B cell (primary cell): ENCODE measurements at regions not wholly inside any gene's neighbourhood (a gene's known extent, or its start where the extent isn't known, plus 50 kb on each side); places are given as distances from the start of the nearest gene placed in this dataset.
"Not testable (repeated sequence)": the region's sequence is repeated elsewhere in the genome, so short reads cannot be mapped to it uniquely, and the experiment has no call there.

Source experiments
- ATAC-seq: fragments of 200-7000 bp; cut with Tn5 transposase; one replicate; pipeline ENCODE4 v1.10.0; 2021; ENCODE audit warnings: low read depth, mild to moderate bottlenecking, moderate number of reproducible peaks, moderate library complexity
- CTCF ChIA-PET: fragments of 350-600 bp; sonication (Branson Sonifier 250); formaldehyde crosslinking; loops from one replicate; lab custom pipeline; 2021; ENCODE audit warnings: antibody characterized with exemption, inconsistent platforms; lab: Charles Lee
- POLR2A ChIA-PET: fragments of 350-600 bp; sonication (Branson Sonifier 250); formaldehyde crosslinking; loops from one replicate; lab custom pipeline; 2021; ENCODE audit warnings: antibody characterized with exemption; lab: Charles Lee
- DNase-seq: peaks from one replicate; pipeline ENCODE4 v3.0.0; 2013
- H2AFZ ChIP-seq: 2 replicates; pipeline ENCODE4 v1.6.1; 2012; ENCODE audit warnings: mild to moderate bottlenecking, low read depth, low read length; ENCODE audit not compliant: insufficient read depth, poor library complexity, severe bottlenecking
- H3K27ac ChIP-seq, 2 donors: 1 replicate in 1 of 2; 2 replicates in 1 of 2; pipeline ENCODE4 v1.5.1; 2012 to 2013; ENCODE audit warnings: low read length in 2 of 2, mild to moderate bottlenecking in 2 of 2, moderate library complexity in 1 of 2
- H3K27me3 ChIP-seq, 4 experiments: fragments of 200-600 bp in 1 of 4; sonication (generic) in 1 of 4; replicated peaks in 1 of 4; 1 replicate in 2 of 4; 2 replicates in 2 of 4; pipeline versions ENCODE4 v1.6.1 to v1.7.0; 2013 to 2016; ENCODE audit warnings: low read length in 3 of 4, mild to moderate bottlenecking in 2 of 4, mixed read lengths in 1 of 4, moderate library complexity in 1 of 4; ENCODE audit not compliant: insufficient read depth in 4 of 4, control insufficient read depth in 3 of 4; ENCODE audit errors: control extremely low read depth in 1 of 4
- H3K36me3 ChIP-seq, 2 experiments: replicated peaks in 1 of 2; 1 replicate in 1 of 2; 2 replicates in 1 of 2; pipeline versions ENCODE4 v1.6.1 to v1.7.1; 2013; ENCODE audit warnings: low read length in 1 of 2; ENCODE audit not compliant: insufficient read depth in 2 of 2, control insufficient read depth in 1 of 2; ENCODE audit errors: control extremely low read depth in 1 of 2, extremely low read depth in 1 of 2
- H3K4me1 ChIP-seq, 2 donors: fragments of 200-600 bp in 1 of 2; sonication (generic) in 1 of 2; 1 replicate in 1 of 2; 2 replicates in 1 of 2; pipeline versions ENCODE4 v1.5.1 to v1.6.1; 2013 to 2017; ENCODE audit warnings: low read length in 2 of 2; ENCODE audit not compliant: control insufficient read depth in 2 of 2, insufficient read depth in 2 of 2
- H3K4me2 ChIP-seq: replicated peaks from 2 replicates; pipeline ENCODE3; 2012; ENCODE audit warnings: mild to moderate bottlenecking, low read depth, low read length; ENCODE audit not compliant: poor library complexity, severe bottlenecking
- H3K4me3 ChIP-seq, 5 experiments: fragments of 200-600 bp in 1 of 5; sonication (generic) in 1 of 5; 1 replicate in 3 of 5; 2 replicates in 2 of 5; pipeline versions ENCODE4 v1.5.1 to v1.7.0; 2011 to 2016; ENCODE audit warnings: low read length in 4 of 5, mild to moderate bottlenecking in 4 of 5, low read depth in 2 of 5, control low read depth in 1 of 5, moderate library complexity in 1 of 5; ENCODE audit not compliant: insufficient read depth in 1 of 5; ENCODE audit errors: control extremely low read depth in 1 of 5, extremely low read depth in 1 of 5
- H3K79me2 ChIP-seq: fragments of 200-600 bp; sonication (generic); one replicate; pipeline ENCODE4 v1.6.0; 2016; ENCODE audit warnings: low read length; ENCODE audit not compliant: control insufficient read depth, insufficient read depth
- H3K9ac ChIP-seq: fragments of 200-600 bp; sonication (generic); 2 replicates; pipeline ENCODE4 v1.6.1; 2017; ENCODE audit warnings: mild to moderate bottlenecking, low read length, moderate library complexity
- H3K9me3 ChIP-seq, 3 donors: one replicate each; pipeline versions ENCODE4 v1.6.1 to v1.7.1; 2013; ENCODE audit warnings: low read length in 2 of 3; ENCODE audit not compliant: control insufficient read depth in 2 of 3, insufficient read depth in 1 of 3; ENCODE audit errors: control extremely low read depth in 1 of 3
- H4K20me1 ChIP-seq: 2 replicates; pipeline ENCODE4 v1.6.0; 2012; ENCODE audit warnings: mild to moderate bottlenecking, low read length; ENCODE audit not compliant: insufficient read depth, control insufficient read depth, poor library complexity, severe bottlenecking
- H3K27ac Mint-ChIP-seq: one replicate; pipeline ENCODE4 v1.8.0; 2021; ENCODE audit warnings: mixed read lengths
- H3K27me3 Mint-ChIP-seq: one replicate; pipeline ENCODE4 v1.8.0; 2021; ENCODE audit warnings: mixed read lengths
- H3K4me1 Mint-ChIP-seq: one replicate; pipeline ENCODE4 v1.8.0; 2021; ENCODE audit warnings: mixed read lengths
- H3K4me3 Mint-ChIP-seq: one replicate; pipeline ENCODE4 v1.8.0; 2021; ENCODE audit warnings: mixed read lengths
- H3K9me3 Mint-ChIP-seq: one replicate; pipeline ENCODE4 v1.8.0; 2022; ENCODE audit warnings: mixed read lengths; ENCODE audit not compliant: insufficient read depth
- CTCF ChIP-seq: fragments of 200-600 bp; IDR thresholded peaks from one replicate; pipeline ENCODE4 v1.8.0; 2022; ENCODE audit warnings: antibody characterized with exemption, mild to moderate bottlenecking
- EZH2 ChIP-seq: IDR thresholded peaks from 2 replicates; pipeline ENCODE4 v1.6.1; 2012; ENCODE audit warnings: borderline replicate concordance, low read depth, mild to moderate bottlenecking, moderate library complexity, low read length; ENCODE audit not compliant: insufficient read depth, poor library complexity, severe bottlenecking
- WGBS: methylation state at CpG from one replicate; pipeline ENCODE4 v1.1.5; 2013; ENCODE audit warnings: missing lambda C conversion rate; ENCODE audit not compliant: insufficient coverage; 5-methylcytosine and 5-hydroxymethylcytosine counted together
- intact Hi-C: fragments of 100-400 bp; cut with micrococcal nuclease; formaldehyde crosslinking; loops from one replicate; pipeline ENCODE4 v1.10.0; 2022

GRCh38 chr5:126126574-126126973, 296.6 kb upstream of the GRAMD2B start:
- no peaks in the 10 kb centered on the region for H3K79me2 ChIP-seq
- Mint-ChIP-seq H3K27ac (no peak overlapping the region), H3K9me3 (no peaks in the 10 kb centered on the region), H3K27me3 (peaks cover 14% of the 10 kb centered on the region), H3K4me1 (no peaks in the 10 kb centered on the region), H3K4me3 (no peak overlapping the region)
- H3K36me3 ChIP-seq: no peaks in the 10 kb centered on the region
- no peak overlapping the region for H3K4me3 ChIP-seq
- ChIA-PET POLR2A (no interaction called here), CTCF (no interaction called here)
- no peak overlapping the region for H3K9ac ChIP-seq
- no peaks in the 10 kb centered on the region for H3K27me3 ChIP-seq
- peaks cover 0 to 4% (median 0%) of the 10 kb centered on the region in 3 donors for H3K9me3 ChIP-seq
- H3K27ac ChIP-seq: no peak overlapping the region
- no peaks in the 10 kb centered on the region for H3K4me1 ChIP-seq
- TF ChIP-seq CTCF (no peak), EZH2 (no peak)
- no peak overlapping the region for H2AFZ ChIP-seq
- H3K4me2 ChIP-seq: no peak overlapping the region
- no peaks in the 10 kb centered on the region for H4K20me1 ChIP-seq
- WGBS: 100% methylated on average over 1 of the region's 4 CpGs
- no peak for ATAC-seq
- DNase-seq: no peak
- intact Hi-C loops: no loop called here

- H3K9me3 ChIP-seq, H3K79me2 ChIP-seq, H2AFZ ChIP-seq, ATAC-seq, H3K4me1 Mint-ChIP-seq, H3K27ac ChIP-seq, H3K9ac ChIP-seq, intact Hi-C loops, H3K9me3 Mint-ChIP-seq, H3K27me3 ChIP-seq, POLR2A ChIA-PET, H3K27ac Mint-ChIP-seq, H3K4me3 ChIP-seq, H4K20me1 ChIP-seq, CTCF ChIA-PET, H3K4me1 ChIP-seq, H3K4me2 ChIP-seq, DNase-seq, H3K36me3 ChIP-seq, H3K4me3 Mint-ChIP-seq: not testable (repeated sequence)
- H3K27me3 Mint-ChIP-seq: peaks cover 14% of the 10 kb centered on the region
- 100% methylated on average over 1 of the region's 2 CpGs for WGBS
Observed at GRCh38 chr5:126127371-126127770, 295.8 kb upstream of the GRAMD2B start.
